H1 (cell line): ENCODE measurements at regions not wholly inside any gene's neighbourhood (a gene's known extent, or its start where the extent isn't known, plus 50 kb on each side); places are given as distances from the start of the nearest gene placed in this dataset.

Experiments used
- CHD7 ChIP-seq: fragments of 300-600 bp; sonication (generic); IDR thresholded peaks from 2 replicates; pipeline ENCODE4 v1.7.1; 2012; ENCODE audit warnings: low read length, moderate library complexity, mild to moderate bottlenecking, inconsistent platforms; ENCODE audit not compliant: insufficient replicate concordance
- HDAC6 ChIP-seq: IDR thresholded peaks from one replicate; pipeline ENCODE4 v1.7.1; 2012; ENCODE audit warnings: low read depth, mild to moderate bottlenecking, inconsistent platforms, low read length, moderate library complexity
- KDM1A ChIP-seq: fragments of 200-600, 300-600 bp; sonication (generic); IDR thresholded peaks from 2 replicates; pipeline ENCODE4 v1.7.1; 2016; ENCODE audit warnings: mild to moderate bottlenecking, low read length, borderline replicate concordance
- RXRA ChIP-seq: IDR thresholded peaks from 2 replicates; pipeline ENCODE4 v1.6.1; 2011; ENCODE audit warnings: low read depth, mild to moderate bottlenecking, low read length, moderate library complexity; ENCODE audit not compliant: insufficient read depth
- SAP30 ChIP-seq: fragments of 300-600 bp; sonication (generic); IDR thresholded peaks from 2 replicates; pipeline ENCODE4 v1.7.1; 2012; ENCODE audit warnings: low read length, moderate library complexity, mild to moderate bottlenecking, inconsistent platforms; ENCODE audit not compliant: insufficient read depth, insufficient replicate concordance
- SUZ12 ChIP-seq: fragments of 200-600 bp; sonication (generic); IDR thresholded peaks from 2 replicates; pipeline ENCODE4 v1.6.1; 2012; ENCODE audit warnings: mild to moderate bottlenecking, inconsistent platforms, low read length, moderate library complexity, mixed read lengths
- TCF12 ChIP-seq: IDR thresholded peaks from 2 replicates; pipeline ENCODE4 v1.6.1; 2011; ENCODE audit warnings: low read depth, mild to moderate bottlenecking, low read length

- TF ChIP-seq CHD7 (no peak), SAP30 (no peak), RXRA (no peak), TCF12 (no peak), HDAC6 (no peak), SUZ12 (no peak), KDM1A (no peak)
Observed at GRCh38 chr4:62407534-62407933, 1207.4 kb downstream of the ADGRL3 start (continued).
